Vagina (tissue), 2 donors: ENCODE measurements at regions not wholly inside any gene's neighbourhood (a gene's known extent, or its start where the extent isn't known, plus 50 kb on each side); places are given as distances from the start of the nearest gene placed in this dataset.

Experiments
- DNase-seq, 2 donors: peaks; one replicate each; pipeline ENCODE4 v3.0.0-alpha.2; 2017; ENCODE audit errors: extremely low spot score in 2 of 2
- H3K27ac ChIP-seq: fragments of 200-600 bp; sonication (generic); one replicate; pipeline ENCODE4 v1.5.1; 2019
- H3K27me3 ChIP-seq: fragments of 200-600 bp; sonication (generic); one replicate; pipeline ENCODE4 v1.5.1; 2019
- H3K36me3 ChIP-seq, 2 donors: fragments of 200-600 bp; sonication (generic); one replicate each; pipeline ENCODE4 v1.5.1; 2017 to 2019
- H3K4me1 ChIP-seq: fragments of 200-600 bp; sonication (generic); one replicate; pipeline ENCODE4 v1.5.1; 2019
- H3K4me3 ChIP-seq, 2 donors: fragments of 200-600 bp; sonication (generic); 1 replicate in 1 of 2; 2 replicates in 1 of 2; pipeline ENCODE4 v1.5.1; 2016 to 2019
- H3K9me3 ChIP-seq: fragments of 200-600 bp; sonication (generic); one replicate; pipeline ENCODE4 v1.5.1; 2019
- POLR2A ChIP-seq, 2 donors: fragments of 450-650 bp; IDR thresholded peaks; one replicate each; pipeline ENCODE4 v1.6.1; 2017; ENCODE audit warnings: antibody characterized with exemption in 2 of 2, mild to moderate bottlenecking in 2 of 2, moderate library complexity in 2 of 2
- POLR2AphosphoS5 ChIP-seq, 2 donors: sonication (generic); formaldehyde crosslinking; IDR thresholded peaks; one replicate each; pipeline ENCODE4 v1.9.0; 2017; ENCODE audit warnings: antibody characterized with exemption in 2 of 2, mild to moderate bottlenecking in 2 of 2, low read depth in 1 of 2; ENCODE audit not compliant: insufficient read depth in 1 of 2
- intact Hi-C: fragments of 100-400 bp; cut with DNase I; formaldehyde crosslinking; loops from one replicate; pipeline ENCODE4 v1.15.1; 2023
- TF ChIP-seq, protein P1 (sequence below), 3 experiments: fragments of 450-650 bp in 2 of 3; fragments of 200-600 bp in 1 of 3; sonication (generic) in 1 of 3; IDR thresholded peaks; one replicate each; pipeline ENCODE4 v1.5.1; 2017 to 2019; ENCODE audit warnings: antibody characterized with exemption in 3 of 3, mild to moderate bottlenecking in 2 of 3, moderate library complexity in 2 of 3

DNA sequence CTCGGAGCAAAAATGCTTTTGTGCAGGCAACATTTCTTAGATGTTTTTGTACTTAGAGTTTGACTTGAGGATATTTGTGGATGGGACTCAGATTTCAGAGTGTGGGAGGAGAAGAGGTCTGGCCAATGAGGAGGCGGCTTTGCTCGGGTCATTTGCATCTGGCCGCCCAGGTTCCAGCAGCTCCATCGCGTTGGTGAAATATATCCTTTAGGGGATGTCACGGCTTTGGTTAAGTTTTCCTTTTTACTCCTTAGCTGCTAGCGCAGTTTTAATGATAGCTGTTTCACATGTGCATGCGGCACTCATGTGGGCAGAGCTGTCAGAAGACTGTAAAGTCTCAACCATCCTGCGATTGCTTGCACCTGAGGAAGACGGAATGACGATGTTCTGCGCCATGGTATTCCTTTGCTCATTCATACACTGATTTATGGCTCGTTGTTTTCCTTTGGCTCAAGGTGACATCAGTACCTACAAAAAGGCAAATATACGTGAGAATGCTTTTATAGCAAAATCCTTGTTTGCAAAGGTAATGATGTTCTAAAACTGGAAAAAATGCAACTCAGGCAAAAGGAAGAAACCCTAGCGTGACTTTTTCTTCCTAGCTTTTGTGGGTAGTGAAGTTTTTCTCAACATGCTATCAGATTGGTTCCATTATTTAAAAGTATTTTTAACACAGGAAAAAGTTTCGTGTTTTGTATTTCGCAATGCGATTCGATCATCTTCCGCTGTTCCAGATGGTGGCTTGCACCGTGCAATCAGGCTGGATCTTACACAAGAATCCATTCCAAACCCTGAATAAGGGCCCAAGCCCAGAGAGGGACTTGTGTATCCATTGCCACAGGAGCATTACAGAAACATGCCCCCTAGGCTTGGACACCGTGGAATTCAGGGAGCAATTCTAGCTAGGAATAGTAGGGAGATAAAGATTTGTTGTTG, 70.5 kb upstream of the ZNF516 start:
- Histone ChIP-seq H3K27me3 (no peaks in the 10 kb centered on the region), H3K27ac (peak overlapping the region; percentile 89), H3K36me3 (no peaks in the 10 kb centered on the region), H3K9me3 (no peaks in the 10 kb centered on the region), H3K4me1 (peaks cover 29% of the 10 kb centered on the region), H3K4me3 (peak overlapping the region; percentile 41 to 43)
- TF ChIP-seq, protein P1, sequence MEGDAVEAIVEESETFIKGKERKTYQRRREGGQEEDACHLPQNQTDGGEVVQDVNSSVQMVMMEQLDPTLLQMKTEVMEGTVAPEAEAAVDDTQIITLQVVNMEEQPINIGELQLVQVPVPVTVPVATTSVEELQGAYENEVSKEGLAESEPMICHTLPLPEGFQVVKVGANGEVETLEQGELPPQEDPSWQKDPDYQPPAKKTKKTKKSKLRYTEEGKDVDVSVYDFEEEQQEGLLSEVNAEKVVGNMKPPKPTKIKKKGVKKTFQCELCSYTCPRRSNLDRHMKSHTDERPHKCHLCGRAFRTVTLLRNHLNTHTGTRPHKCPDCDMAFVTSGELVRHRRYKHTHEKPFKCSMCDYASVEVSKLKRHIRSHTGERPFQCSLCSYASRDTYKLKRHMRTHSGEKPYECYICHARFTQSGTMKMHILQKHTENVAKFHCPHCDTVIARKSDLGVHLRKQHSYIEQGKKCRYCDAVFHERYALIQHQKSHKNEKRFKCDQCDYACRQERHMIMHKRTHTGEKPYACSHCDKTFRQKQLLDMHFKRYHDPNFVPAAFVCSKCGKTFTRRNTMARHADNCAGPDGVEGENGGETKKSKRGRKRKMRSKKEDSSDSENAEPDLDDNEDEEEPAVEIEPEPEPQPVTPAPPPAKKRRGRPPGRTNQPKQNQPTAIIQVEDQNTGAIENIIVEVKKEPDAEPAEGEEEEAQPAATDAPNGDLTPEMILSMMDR (IDR thresholded peaks at IDR 0.05): no peak
- TF ChIP-seq POLR2A (IDR thresholded peaks at IDR 0.05): peak in 1 of 2 donors; percentile 23
- TF ChIP-seq POLR2AphosphoS5 (IDR thresholded peaks at IDR 0.05; ENCODE audit: insufficient read depth in 1 of 2, low read depth in 1 of 2): peak; percentile 49 to 61
- intact Hi-C loops: no loop called here
- no peak for DNase-seq

DNA sequence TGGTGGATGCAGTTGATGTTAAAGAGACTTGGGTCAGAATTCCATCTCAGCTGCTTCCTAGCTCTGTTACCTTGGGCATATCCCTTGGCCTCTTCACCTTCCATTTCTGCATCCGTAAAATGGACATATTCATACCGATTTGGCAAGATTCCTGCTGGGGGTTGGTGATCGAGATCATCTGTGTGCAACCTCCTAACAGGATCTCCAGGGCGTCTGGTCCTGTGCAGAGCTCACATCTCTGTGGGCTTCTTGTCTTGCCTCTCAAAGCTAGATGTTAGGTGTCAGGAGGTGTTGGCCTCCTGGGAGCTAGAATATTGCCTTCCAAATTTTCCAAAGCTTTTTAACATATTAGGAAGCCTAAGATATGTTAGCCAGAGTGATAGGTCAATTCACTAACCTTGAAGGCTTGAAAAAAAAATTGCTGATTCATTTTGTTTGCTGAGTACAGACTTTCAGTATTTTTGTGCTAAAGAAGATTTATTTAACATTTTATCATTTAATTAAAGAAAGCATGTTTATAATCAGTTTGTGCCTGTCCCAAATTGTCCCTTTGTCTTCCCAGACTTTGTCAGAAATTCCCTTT, 69.7 kb upstream of the ZNF516 start:
- Histone ChIP-seq H3K36me3 (no peaks in the 10 kb centered on the region), H3K27ac (peak overlapping the region; percentile 89), H3K4me1 (peaks cover 29% of the 10 kb centered on the region), H3K27me3 (no peaks in the 10 kb centered on the region), H3K9me3 (no peaks in the 10 kb centered on the region), H3K4me3 (peak overlapping the region; percentile 41 to 43)
- intact Hi-C loops: no loop called here
- DNase-seq: no peak
- TF ChIP-seq POLR2A (IDR thresholded peaks at IDR 0.05) (no peak), POLR2AphosphoS5 (IDR thresholded peaks at IDR 0.05; ENCODE audit: insufficient read depth in 1 of 2, low read depth in 1 of 2) (no peak)
- TF ChIP-seq, protein P1 (IDR thresholded peaks at IDR 0.05): no peak

DNA sequence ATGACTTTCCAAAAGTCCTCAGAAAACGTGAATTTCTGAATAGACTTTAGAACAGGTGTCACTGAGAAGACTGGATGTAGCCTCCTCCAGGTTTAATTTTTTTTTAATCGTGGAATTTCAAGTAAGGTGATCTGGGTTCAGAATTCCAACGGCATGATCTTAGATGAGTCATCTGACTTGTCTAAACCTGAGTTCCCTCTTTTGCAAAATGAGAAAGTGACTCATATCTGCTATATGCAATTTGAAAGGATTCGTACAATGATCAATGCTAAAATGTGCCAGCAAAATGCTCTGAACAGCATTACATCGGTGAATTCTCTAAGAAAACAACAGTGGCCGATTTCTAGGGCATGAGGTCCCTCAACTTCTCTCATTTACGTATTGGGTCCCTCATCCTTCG, 69.1 kb upstream of the ZNF516 start:
- no peaks in the 10 kb centered on the region for H3K27me3 ChIP-seq
- peak overlapping the region; percentile 89 for H3K27ac ChIP-seq
- H3K4me1 ChIP-seq: peaks cover 29% of the 10 kb centered on the region
- no peaks in the 10 kb centered on the region for H3K9me3 ChIP-seq
- H3K4me3 ChIP-seq: no peak overlapping the region
- intact Hi-C loops: no loop called here
- H3K36me3 ChIP-seq: no peaks in the 10 kb centered on the region
- TF ChIP-seq POLR2AphosphoS5 (IDR thresholded peaks at IDR 0.05; ENCODE audit: insufficient read depth in 1 of 2, low read depth in 1 of 2) (peak in 1 of 2 donors; percentile 22), POLR2A (IDR thresholded peaks at IDR 0.05) (no peak)
- no peak for DNase-seq

DNA sequence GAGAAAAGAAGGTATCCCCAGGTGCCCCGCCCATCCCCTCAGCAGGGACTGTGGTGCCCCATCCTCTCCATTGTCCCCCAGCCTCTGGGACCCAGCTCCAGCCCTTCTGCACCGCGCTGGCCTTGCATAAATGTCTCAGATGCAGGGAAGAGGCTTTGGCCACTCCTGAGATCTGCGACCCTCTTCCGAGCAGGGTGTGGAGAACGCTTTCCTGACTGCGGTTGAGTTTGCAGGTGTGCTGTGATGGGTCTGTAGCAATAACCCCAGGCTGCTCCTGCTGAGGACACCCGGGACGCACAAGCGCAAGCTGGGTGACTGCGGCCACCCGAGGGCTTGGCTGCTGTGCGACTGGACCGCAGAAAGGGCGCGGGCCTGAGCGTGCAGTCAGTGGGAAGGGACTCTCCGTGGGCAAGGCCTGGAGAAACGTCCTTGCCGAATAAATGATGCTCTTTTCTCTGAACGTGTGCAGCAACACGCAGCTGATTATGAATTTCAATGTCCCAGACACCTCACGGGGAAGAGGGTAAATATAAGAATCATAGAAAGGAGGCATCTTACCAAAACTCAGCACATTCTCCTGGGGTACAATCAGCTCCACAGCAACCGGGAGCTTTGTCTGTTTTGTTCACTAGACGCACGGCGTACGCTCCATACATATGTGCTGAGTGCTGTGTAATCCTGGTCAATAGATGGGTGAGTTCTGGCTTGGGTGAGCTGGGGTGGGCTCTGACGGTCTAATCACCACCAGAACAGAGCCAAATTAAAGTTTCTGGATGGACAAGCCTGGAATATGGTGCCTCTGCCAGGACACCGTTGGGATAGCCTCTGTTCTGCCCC, 67.5 kb upstream of the ZNF516 start:
- TF ChIP-seq POLR2A (IDR thresholded peaks at IDR 0.05): no peak
- TF ChIP-seq POLR2AphosphoS5 (IDR thresholded peaks at IDR 0.05; ENCODE audit: insufficient read depth in 1 of 2, low read depth in 1 of 2): no peak
- TF ChIP-seq, protein P1 (IDR thresholded peaks at IDR 0.05): no peak

More for the DNA sequence above, 67.5 kb upstream of the ZNF516 start:
- H3K27ac ChIP-seq: no peak overlapping the region
- no peak overlapping the region for H3K4me3 ChIP-seq
- H3K9me3 ChIP-seq: no peaks in the 10 kb centered on the region
- DNase-seq: no peak
- H3K36me3 ChIP-seq: no peaks in the 10 kb centered on the region
- H3K27me3 ChIP-seq: no peaks in the 10 kb centered on the region
- intact Hi-C loops: no loop called here
- peaks cover 29% of the 10 kb centered on the region for H3K4me1 ChIP-seq
